Activated naive CD8-positive, alpha-beta T cell treated with anti-CD3 and anti-CD28 coated beads, Interleukin-2, amount 50 U/mL, for 16 hours (primary cell): ENCODE measurements at regions not wholly inside any gene's neighbourhood (a gene's known extent, or its start where the extent isn't known, plus 50 kb on each side); places are given as distances from the start of the nearest gene placed in this dataset.

ENCODE experiments used
- DNase-seq: peaks from one replicate; pipeline ENCODE4 v3.0.0-alpha.2; 2020; ENCODE audit warnings: low read depth, low spot score

DNA sequence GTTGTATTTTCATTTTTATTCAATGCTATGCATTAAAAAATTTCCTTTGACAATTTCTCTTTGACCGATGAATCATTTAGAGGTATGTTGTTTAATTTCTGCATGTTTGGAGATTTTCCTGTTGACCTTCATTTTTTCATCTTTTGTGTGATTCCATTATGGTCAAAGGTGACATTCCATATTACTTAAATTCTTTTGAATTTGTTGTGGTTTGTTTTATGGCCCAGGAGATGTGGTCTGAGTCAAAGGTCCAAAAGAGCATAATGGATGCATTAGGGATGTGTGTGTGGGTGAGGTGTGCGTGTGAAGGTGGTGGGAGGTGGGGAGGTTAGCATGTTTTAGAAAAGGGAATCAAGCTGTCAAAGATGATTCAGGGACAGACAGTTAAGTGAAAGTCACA is 76.0 kb upstream of the GIMD1 start:
- no peak for DNase-seq

DNA sequence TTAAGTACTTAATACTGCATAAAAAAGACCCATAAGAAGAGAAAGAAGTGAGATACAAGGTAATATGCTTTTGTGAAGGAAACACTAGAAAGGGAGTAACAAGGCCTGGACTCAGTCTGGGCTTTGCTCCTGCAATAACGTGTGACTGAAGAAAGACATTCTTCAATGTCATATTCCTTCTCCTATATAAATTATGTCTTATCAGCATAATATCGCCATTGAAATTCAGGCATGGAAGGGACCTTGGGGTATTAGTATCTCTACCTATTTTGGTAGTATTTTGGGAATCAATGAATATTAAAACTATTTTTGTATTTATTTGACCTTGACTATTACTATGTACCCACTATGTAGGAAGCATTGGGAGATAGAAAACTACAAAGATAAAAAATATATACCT is 62.2 kb upstream of the GIMD1 start:
- DNase-seq = no peak

DNA sequence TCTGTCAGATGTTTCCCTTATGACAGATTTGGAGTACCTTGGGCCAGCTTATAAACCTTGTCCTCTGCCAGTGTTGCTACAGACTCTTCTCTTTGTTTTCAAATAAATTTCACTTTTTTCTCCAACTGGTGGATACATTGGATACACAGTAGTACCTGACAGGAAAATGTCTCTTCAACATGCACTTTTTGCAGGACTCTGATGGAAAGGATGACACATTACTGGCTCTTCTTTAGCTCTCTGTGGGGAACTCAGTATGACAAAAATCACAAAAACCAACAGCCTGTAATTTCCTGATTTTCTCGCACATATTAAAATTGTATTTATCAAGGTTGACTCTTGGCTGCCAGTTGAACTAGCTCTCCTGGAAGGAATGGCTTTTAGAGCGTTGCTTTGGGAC is 61.3 kb upstream of the GIMD1 start:
- DNase-seq = no peak

DNA sequence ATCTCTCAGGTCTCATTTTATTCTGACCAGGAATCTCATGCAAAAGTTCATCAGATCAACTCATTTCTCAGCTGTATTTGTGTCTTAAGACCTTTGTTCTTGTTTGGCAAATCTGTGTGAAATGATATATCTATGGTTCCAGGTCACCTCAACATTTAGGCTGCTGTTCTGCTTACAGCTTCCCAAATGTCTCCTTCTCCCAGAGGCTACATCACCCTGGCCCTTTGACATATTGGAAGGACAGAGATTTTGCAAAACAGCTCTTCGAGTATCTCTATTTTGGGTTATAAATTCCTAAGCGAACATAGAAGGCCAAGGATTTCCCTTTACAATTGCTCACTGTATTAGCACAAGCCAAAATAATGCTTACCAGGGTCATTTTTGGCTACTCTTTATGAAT is 57.5 kb upstream of the GIMD1 start:
- DNase-seq = no peak

DNA sequence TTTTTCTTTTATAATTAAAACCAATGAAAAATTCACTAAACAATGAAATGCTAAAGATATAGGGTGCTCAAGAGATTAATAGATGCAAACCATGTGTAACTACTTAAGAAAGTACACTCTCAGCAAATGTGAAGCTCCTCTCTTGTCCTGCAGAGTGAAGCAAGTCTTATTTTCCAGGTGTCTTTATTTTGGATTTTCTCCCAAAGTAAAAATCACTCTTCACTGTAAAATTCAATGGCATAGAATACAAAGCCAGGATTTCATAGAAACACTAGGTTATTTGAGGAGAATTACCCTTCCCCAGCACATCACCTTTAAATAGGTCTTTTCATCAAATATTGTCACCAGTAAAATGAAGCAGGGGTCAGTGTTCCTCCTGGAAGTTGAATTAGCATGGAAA is 57.0 kb upstream of the GIMD1 start:
- DNase-seq = no peak

DNA sequence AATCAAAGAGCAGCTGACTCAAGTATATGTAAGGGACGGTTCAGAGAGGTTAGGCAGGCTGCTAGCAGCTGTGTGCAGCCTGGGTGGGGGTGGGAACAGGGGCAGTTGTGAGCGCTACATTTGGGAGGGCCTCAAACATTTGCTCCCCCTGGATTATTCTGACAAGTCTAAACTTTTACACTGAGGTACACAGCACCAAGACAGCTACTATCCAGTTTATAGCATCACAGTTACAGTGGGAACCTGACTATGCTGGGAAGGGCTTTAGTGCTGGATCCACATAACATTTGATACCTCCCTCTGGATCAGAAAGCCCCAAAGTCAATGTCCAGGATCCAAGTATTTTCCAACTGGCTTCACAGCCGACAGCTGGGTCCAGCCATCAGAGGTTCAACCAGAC is 55.8 kb upstream of the GIMD1 start:
- DNase-seq = no peak

DNA sequence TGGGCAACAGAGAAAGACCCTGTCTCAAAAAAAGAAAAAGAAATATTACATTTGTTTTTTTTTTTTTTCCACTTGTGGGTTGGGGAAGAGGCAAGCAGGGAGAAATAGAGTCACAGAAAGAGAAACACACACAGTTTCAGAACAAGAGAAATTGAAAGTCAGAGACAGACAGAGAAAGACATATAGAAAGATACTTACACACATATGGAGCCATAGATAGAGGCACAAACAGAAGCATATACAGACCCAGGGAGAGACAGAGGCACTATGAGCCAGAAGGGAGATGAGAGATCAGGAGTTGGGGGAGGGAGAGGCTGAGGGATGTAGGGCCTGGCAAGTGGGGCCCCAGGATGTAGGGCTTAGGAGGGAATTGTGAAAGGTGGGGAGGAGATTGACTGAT is 55.2 kb upstream of the GIMD1 start:
- no peak for DNase-seq

DNA sequence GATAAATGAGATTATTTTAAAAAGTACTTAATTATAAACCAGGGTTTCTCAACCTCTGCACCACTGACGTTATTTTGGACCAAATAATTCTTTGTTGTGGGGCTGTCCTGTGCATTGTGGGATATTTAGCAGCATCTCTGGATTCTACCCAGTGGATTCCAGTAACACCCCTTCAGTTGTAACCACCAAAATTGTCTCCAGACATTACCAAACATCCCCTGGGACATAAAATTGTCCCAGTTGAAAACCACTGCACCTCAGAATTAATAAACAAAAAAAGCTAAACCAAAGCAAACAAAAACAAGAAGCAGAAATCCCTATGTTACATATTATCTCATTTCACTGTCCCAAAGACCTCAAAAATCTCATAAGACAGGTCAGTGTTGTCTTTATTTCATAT is 54.2 kb upstream of the GIMD1 start:
- no peak for DNase-seq

DNA sequence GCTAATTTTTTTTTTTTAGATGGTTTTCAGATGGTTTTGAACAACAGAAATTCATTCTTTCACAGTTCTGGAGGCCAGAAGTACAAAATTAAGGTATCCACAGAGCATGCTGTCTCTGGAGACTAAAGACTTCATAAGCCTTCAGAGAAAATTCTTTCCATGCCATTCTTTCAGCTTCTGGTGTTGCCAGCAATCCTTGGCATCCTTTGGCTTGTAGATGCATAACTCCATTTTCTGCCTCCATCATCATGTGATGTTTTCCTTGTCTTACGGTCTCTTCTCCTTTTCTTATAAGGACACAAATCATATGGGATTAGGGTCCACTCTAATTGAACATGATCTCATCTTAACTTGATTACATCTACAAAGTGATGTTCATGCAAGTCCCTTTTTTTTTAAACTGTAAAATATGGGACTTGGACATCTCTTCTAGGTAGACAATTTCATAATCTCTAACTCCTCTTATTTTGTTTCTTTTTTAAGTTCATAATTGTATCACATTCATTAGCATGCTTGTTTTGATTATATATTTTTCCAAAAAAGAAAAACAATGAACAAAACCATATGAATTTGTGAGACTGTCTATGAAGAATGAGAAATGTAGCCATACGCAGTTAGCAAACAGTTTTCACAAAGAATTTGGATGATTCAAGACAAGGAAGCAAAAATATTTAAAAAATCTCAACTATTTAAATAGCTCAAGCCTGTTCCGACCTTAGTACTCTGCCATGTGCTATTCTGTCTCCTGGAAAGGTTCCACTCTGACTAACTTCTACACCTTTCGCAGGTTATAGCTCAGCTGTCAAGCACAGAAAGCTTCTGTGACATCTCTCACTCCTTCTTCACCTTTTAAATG is 53.1 kb upstream of the GIMD1 start:
- DNase-seq = no peak

DNA sequence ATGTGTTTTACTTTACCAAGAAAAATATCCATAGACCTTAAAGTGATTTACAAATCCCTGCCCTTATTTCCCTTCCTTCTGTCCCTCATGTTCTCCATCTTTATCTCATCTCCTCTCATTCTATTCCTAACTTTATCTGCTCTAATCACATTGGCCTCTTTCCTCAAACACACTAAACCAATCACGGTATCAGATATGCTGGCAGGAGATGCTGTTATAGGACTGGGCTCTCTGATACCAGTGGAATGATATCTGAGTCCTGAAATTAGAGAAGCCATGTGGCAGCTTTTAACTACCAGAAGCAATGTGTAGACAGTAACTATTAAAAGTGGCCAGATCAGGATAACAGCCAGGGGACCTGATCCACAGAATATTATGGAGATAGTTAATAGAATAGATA is 49.9 kb upstream of the GIMD1 start:
- no peak for DNase-seq
